T-helper 17 cell (primary cell): ENCODE measurements at regions not wholly inside any gene's neighbourhood (a gene's known extent, or its start where the extent isn't known, plus 50 kb on each side); places are given as distances from the start of the nearest gene placed in this dataset.
"Not testable (repeated sequence)": the region's sequence is repeated elsewhere in the genome, so short reads cannot be mapped to it uniquely, and the experiment has no call there.

Source experiments
- ATAC-seq: fragments of 150-1000 bp; cut with Tn5 transposase; 2 replicates; pipeline ENCODE4 v1.10.0; 2021; ENCODE audit warnings: mild to moderate bottlenecking, moderate library complexity
- DNase-seq, 3 donors: peaks; one replicate each; pipeline versions ENCODE4 v3.0.0 to v3.0.0-alpha.2; 2020 to 2021
- H3K9me3 ChIP-seq: one replicate; pipeline ENCODE4 v1.7.0; 2013; ENCODE audit warnings: low read length, mild to moderate bottlenecking; ENCODE audit not compliant: control insufficient read depth, poor library complexity, severe bottlenecking
- H3K27ac Mint-ChIP-seq: one replicate; pipeline ENCODE4 v1.8.0; 2022; ENCODE audit warnings: mild to moderate bottlenecking, moderate library complexity, mixed read lengths
- H3K27me3 Mint-ChIP-seq: one replicate; pipeline ENCODE4 v1.8.0; 2022; ENCODE audit warnings: mixed read lengths
- H3K36me3 Mint-ChIP-seq: one replicate; pipeline ENCODE4 v1.8.0; 2022; ENCODE audit warnings: low read depth, mixed read lengths
- H3K4me1 Mint-ChIP-seq: one replicate; pipeline ENCODE4 v1.8.0; 2022; ENCODE audit warnings: mild to moderate bottlenecking, mixed read lengths
- H3K4me3 Mint-ChIP-seq: one replicate; pipeline ENCODE4 v1.8.0; 2022; ENCODE audit warnings: mild to moderate bottlenecking, moderate library complexity, mixed read lengths

DNA sequence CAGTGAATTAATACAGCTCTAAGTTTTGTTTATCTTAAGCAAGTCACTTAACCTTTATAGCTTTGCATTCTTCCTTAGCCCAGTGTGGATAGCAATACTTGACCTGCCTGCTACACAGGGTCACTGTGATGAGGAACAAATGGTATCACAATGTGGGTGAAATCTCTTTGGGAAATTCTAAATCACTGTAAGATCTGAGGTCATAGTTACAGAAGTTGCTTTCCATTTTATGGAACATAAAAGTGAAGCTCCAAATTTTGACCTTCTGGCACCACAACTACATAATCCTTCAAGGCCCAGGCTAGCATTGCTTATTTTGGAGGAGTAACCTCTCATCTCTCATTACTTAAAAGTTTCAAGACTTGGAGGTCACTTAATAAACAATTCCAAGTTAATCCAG is 227.7 kb downstream of the USP46 start:
- no peak overlapping the region for H3K4me3 Mint-ChIP-seq
- no peak for ATAC-seq
- H3K4me1 Mint-ChIP-seq: peaks cover 4% of the 10 kb centered on the region
- H3K36me3 Mint-ChIP-seq: no peaks in the 10 kb centered on the region
- H3K9me3 ChIP-seq: no peaks in the 10 kb centered on the region
- peaks cover 15% of the 10 kb centered on the region for H3K27me3 Mint-ChIP-seq
- no peak overlapping the region for H3K27ac Mint-ChIP-seq
- DNase-seq: no peak

DNA sequence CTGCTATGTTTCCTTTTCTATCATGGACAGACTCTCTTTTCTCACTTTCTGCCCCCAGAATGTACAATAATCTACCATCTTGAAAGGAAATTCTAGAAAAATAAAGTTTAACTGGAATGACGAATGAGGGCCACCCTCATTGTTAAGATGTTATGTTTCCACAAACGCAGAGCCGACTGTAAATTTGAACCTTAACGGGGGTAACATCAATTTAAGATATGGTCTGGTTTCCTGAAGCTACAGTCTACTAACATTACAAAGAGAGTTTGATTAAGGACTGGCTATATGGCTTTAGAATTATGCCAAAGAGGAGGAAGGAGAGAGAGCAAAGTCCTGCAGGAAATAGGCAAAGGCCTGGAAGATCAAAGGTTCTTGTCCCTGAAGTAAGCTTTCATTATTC is 227.2 kb downstream of the USP46 start:
- peaks cover 19% of the 10 kb centered on the region for H3K27me3 Mint-ChIP-seq
- no peak overlapping the region for H3K27ac Mint-ChIP-seq
- no peak overlapping the region for H3K4me3 Mint-ChIP-seq
- no peak for ATAC-seq
- H3K4me1 Mint-ChIP-seq: peaks cover 4% of the 10 kb centered on the region
- no peaks in the 10 kb centered on the region for H3K36me3 Mint-ChIP-seq
- DNase-seq: no peak
- H3K9me3 ChIP-seq: no peaks in the 10 kb centered on the region

DNA sequence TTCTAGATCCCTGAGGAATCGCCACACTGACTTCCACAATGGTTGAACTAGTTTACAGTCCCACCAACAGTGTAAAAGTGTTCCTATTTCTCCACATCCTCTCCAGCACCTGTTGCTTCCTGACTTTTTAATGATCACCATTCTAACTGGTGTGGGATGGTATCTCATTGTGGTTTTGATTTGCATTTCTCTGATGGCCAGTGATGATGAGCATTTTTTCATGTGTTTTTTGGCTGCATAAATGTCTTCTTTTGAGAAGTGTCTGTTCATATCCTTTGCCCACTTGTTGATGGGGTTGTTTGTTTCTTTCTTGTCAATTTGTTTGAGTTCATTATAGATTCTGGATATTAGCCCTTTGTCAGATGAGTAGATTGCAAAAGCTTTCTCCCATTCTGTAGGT is 216.6 kb downstream of the USP46 start:
- not testable (repeated sequence) for H3K27ac Mint-ChIP-seq

DNA sequence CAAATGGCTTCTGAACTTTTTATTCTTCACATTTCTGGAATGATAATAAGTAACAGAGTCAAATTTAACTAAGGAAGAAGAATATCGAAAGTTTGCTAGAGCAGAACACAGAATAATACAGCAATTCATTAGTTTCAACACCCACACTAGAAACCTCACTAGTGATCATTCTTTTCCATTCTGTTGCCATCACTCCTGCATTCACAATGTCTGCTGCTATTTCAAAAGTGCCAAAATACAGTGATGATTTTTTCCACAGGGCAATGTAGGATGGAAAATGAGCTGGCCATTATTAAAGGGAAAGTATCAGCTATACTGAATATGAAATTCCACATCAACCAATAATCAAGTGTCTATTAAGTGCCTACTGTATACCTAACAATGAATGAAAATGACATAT is 186.7 kb downstream of the USP46 start:
- Mint-ChIP-seq H3K4me3 (no peak overlapping the region), H3K36me3 (no peaks in the 10 kb centered on the region), H3K27me3 (peaks cover 14% of the 10 kb centered on the region), H3K27ac (no peak overlapping the region), H3K4me1 (no peaks in the 10 kb centered on the region)
- H3K9me3 ChIP-seq: no peaks in the 10 kb centered on the region
- no peak for DNase-seq
- ATAC-seq: no peak

More for the DNA sequence above, 216.6 kb downstream of the USP46 start:
- H3K4me1 Mint-ChIP-seq, H3K36me3 Mint-ChIP-seq, H3K4me3 Mint-ChIP-seq, DNase-seq, H3K27me3 Mint-ChIP-seq, H3K9me3 ChIP-seq, ATAC-seq: not testable (repeated sequence)

DNA sequence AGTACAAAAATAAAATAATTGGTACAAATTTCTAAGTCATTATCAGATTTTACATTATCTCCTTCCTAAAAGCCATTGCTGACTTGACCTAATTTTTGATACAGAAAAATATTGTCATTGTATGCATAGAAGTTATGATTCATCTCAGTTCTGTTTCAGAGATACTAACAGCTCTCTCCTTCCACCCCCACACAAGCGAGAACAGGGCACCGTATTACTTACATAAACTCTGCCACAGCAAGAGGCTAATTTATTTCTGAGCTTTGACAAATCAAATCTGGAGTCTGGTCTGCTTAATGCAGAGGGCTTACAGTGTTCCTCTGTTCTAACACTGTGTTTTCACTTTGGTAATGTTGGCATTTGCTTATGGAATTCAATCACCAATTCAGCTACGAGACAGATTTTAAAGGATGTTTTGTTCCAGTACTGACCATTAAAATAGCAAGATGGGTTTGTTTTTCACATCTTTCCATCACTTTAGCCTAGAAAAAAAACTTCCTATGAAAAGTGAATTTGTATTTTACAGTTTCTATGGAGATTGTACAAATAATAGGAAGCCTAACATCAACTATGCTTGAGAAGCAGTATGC is 181.8 kb downstream of the USP46 start:
- DNase-seq (no peak), ATAC-seq (no peak)
- Mint-ChIP-seq H3K4me3 (no peak overlapping the region), H3K27me3 (peaks cover 6% of the 10 kb centered on the region), H3K4me1 (no peaks in the 10 kb centered on the region), H3K27ac (no peak overlapping the region), H3K36me3 (no peaks in the 10 kb centered on the region)
- no peaks in the 10 kb centered on the region for H3K9me3 ChIP-seq

DNA sequence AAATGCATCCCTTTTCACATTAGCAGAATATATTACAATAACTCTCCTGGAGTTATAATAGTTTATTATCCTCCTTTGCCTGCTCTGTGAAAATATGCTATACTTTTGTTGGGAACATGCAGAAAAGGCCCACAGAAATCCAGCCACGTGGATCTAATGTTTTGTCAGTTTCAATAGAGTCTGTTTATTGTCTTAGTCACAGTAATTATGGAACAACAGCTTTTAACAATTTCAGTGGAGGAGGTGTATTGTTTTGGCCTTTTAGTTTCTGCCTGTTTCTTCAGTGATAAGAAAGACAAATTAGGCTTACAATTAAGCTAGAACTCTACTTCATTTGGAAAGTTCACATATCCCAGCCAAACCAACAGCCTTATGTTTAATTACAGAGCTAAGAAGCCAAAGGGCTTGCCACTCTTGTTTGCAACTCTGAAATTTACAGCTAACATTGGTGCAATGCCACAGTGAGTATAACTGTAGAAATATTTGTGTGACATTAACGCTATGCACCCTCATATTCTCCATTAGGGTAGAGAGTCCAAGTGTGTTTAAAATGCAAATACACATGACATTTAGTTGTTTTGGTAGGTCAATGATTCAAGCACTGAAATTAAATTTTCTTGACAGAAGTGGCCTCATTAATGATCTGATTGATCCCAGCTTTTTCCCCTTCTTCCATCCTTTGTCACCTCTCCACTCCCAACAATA is 175.8 kb downstream of the USP46 start:
- Mint-ChIP-seq H3K27me3 (peaks cover 31% of the 10 kb centered on the region), H3K36me3 (peaks cover 2% of the 10 kb centered on the region), H3K27ac (no peak overlapping the region), H3K4me1 (no peaks in the 10 kb centered on the region), H3K4me3 (no peak overlapping the region)
- ATAC-seq (no peak), DNase-seq (no peak)
- no peaks in the 10 kb centered on the region for H3K9me3 ChIP-seq

DNA sequence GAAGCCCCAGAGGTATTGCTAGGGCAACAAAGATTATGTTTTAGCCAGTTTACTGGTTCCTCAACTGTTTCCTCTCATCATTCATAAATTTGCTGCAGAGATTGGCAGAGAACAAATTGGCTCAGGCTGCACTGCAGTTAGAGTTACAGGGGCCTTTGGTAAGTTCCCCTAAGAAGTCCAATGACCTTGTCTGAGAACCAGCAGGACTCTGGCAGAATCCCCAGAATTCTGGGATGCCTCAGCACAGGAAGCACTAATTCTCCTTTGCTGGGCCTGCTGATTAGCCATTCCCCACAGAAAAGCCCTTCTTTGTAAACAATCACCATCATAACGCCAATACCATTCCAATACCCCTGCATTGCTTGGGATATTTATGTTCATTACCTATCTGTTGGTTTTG is 151.3 kb downstream of the USP46 start:
- ATAC-seq (no peak), DNase-seq (no peak)
- Mint-ChIP-seq H3K27ac (no peak overlapping the region), H3K4me3 (no peak overlapping the region), H3K4me1 (no peaks in the 10 kb centered on the region), H3K27me3 (peaks cover 24% of the 10 kb centered on the region), H3K36me3 (peaks cover 2% of the 10 kb centered on the region)
- no peaks in the 10 kb centered on the region for H3K9me3 ChIP-seq

DNA sequence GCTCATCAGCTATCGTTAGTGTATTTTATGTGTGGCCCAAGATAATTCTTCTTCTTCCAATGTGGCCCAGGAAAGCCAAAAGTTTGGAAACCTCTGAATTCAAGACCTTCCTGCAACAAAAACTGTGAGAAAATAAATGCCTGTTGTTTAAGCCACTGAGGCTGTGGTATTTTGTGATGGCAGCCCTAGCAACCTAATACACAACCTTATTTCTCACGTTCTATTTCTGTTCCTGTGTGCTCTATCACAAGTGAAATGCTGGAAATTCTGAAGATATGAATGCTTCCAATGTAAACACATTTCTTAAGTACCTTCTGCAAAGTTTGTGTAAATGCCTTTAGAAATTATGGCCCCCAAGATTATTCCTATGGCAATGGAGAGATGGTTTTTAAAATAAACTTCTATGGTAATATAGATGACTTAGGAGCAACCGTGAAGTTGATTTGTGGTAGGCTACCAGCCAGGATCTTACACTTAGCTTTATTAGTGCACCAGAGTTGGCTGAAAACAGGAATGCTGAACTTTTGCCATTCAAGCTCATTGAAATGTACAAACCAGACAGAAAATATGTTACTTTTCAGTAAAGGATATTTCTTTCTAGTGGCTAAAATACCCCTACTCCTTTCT is 148.0 kb downstream of the USP46 start:
- Mint-ChIP-seq H3K27ac (no peak overlapping the region), H3K4me3 (no peak overlapping the region), H3K27me3 (peaks cover 12% of the 10 kb centered on the region), H3K4me1 (no peaks in the 10 kb centered on the region), H3K36me3 (no peaks in the 10 kb centered on the region)
- no peaks in the 10 kb centered on the region for H3K9me3 ChIP-seq
- DNase-seq: no peak
- ATAC-seq: no peak

DNA sequence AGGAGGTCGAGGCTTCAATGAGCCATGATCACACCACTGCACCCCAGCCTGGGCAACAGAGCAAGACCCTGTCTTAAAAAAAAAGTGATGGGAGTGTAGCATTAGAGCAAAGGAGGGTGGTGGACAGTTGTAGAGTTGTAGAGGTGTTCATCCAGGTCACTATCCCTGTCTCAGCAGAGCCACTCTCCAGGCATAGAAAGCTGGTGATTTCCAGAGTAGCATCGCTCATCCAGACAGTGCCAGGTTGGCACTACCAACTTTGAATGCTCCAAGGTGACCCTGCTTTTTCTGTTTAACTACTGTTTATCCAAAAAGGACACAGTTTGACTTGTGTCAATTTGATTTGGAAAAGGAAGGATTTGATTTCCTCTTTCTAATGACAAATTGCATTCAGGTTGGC is 147.3 kb downstream of the USP46 start:
- H3K27me3 Mint-ChIP-seq: peaks cover 7% of the 10 kb centered on the region
- ATAC-seq: no peak
- H3K4me3 Mint-ChIP-seq: no peak overlapping the region
- no peaks in the 10 kb centered on the region for H3K9me3 ChIP-seq
- no peaks in the 10 kb centered on the region for H3K4me1 Mint-ChIP-seq
- H3K27ac Mint-ChIP-seq: no peak overlapping the region
- no peak for DNase-seq
- no peaks in the 10 kb centered on the region for H3K36me3 Mint-ChIP-seq

DNA sequence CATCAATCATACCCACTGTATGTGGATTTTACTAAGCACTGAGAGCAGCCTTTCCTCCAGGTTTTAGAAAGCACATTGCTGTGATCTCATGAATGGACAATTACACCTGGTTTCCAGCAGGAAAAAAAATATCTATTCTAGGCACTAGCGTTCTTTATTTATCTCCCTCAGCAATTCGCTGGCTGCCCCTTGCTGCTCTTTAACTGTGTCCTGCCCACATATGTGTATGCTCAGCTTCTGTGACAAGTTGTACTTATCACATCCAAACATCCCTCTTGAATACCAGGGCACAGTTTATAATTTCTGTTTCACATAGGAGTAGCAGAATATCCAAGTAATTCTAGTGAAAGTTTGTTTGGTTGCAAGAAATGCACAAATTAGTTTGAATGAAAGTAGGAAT is 146.8 kb downstream of the USP46 start:
- Mint-ChIP-seq H3K27me3 (peaks cover 3% of the 10 kb centered on the region), H3K27ac (no peak overlapping the region), H3K4me3 (no peak overlapping the region), H3K36me3 (no peaks in the 10 kb centered on the region), H3K4me1 (no peaks in the 10 kb centered on the region)
- DNase-seq (no peak), ATAC-seq (no peak)
- no peaks in the 10 kb centered on the region for H3K9me3 ChIP-seq

DNA sequence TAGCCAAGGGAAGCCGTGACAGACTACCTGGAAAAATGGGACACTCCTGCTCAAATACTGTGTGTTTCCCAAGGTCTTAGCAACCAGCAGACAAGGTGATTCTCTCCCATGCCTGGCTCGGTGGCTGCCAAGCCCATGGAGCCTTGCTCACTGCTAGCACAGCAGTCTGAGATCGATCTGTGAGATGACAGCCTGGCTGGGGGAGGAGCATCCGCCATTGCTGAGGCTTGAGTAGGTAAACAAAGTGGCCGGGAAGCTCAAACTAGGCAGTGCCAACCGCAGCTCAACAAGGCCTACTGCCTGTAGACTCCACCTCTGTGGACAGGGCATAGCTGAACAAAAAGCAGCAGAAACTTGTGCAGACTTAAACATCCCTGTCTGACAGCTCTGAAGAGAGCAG is 137.0 kb downstream of the USP46 start:
- not testable (repeated sequence) for H3K4me3 Mint-ChIP-seq, H3K27me3 Mint-ChIP-seq, H3K36me3 Mint-ChIP-seq

DNA sequence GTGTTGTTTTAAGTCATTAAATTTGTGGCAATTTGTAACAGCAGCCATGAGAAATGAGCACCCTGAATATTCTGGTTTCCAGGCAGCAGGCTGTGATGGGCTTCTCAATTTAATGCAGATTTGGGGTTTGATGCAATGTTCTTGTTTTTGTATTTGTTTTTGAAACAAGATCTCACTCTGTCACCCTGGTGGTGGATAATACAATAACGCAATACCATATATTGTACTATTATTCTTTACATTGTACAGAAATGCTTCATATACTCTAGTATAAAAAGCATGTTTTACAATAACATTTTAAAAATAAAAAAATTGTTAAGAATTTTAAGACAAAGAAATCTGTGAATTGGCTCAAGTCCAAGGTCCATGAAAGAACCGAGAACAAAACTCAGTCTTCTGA is 129.1 kb downstream of the USP46 start:
- no peak for DNase-seq

More for the DNA sequence above, 137.0 kb downstream of the USP46 start:
- not testable (repeated sequence) for H3K9me3 ChIP-seq, ATAC-seq, H3K4me1 Mint-ChIP-seq, DNase-seq, H3K27ac Mint-ChIP-seq

DNA sequence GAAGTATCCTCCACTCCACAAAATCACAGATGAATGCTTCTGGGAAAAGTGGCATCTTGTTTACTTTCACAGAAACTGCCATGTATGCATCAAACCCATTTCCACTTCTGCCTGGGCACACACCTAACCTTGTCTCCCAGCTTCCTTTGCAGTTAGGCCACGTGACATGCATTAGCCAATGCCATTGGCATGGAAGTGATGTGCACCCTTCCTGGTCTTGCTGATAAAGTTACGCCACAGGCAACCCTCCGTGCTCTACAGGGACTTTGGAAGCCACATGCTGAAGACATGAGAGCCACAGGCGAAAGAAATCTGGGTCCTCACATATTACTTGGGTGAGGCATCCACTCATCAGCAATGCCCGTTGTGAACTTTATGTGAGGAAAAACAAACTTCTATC is 123.3 kb downstream of the USP46 start:
- Mint-ChIP-seq H3K4me1 (peaks cover 2% of the 10 kb centered on the region), H3K4me3 (no peak overlapping the region), H3K27me3 (peaks cover 14% of the 10 kb centered on the region), H3K27ac (no peak overlapping the region), H3K36me3 (no peaks in the 10 kb centered on the region)
- DNase-seq: no peak
- no peaks in the 10 kb centered on the region for H3K9me3 ChIP-seq
- no peak for ATAC-seq

More for the DNA sequence above, 129.1 kb downstream of the USP46 start:
- H3K9me3 ChIP-seq: no peaks in the 10 kb centered on the region
- Mint-ChIP-seq H3K4me3 (no peak overlapping the region), H3K27me3 (peaks cover 8% of the 10 kb centered on the region), H3K4me1 (peaks cover 2% of the 10 kb centered on the region), H3K36me3 (no peaks in the 10 kb centered on the region), H3K27ac (no peak overlapping the region)
- ATAC-seq: no peak
